K562 (cell line): ENCODE measurements at regions not wholly inside any gene's neighbourhood (a gene's known extent, or its start where the extent isn't known, plus 50 kb on each side); places are given as distances from the start of the nearest gene placed in this dataset.

Experiments used
- CHD4 ChIP-seq: fragments of 200-600 bp; sonication (generic); IDR thresholded peaks from 3 replicates; pipeline ENCODE4 v1.6.1; 2012; ENCODE audit warnings: low read depth, mild to moderate bottlenecking, mixed read lengths, low read length, inconsistent platforms; ENCODE audit not compliant: insufficient read depth, insufficient replicate concordance, poor library complexity, severe bottlenecking
- CTCF ChIP-seq, 3 experiments: IDR thresholded peaks in 2 of 3; conservative IDR thresholded peaks in 1 of 3; 2 replicates each; pipeline ENCODE4 v1.5.1; 2011 to 2012; ENCODE audit warnings: low read length in 3 of 3, mild to moderate bottlenecking in 3 of 3, control low read depth in 2 of 3, improper control_type of control experiment in 1 of 3, inconsistent platforms in 1 of 3, low read depth in 1 of 3, mixed read lengths in 1 of 3, moderate library complexity in 1 of 3; ENCODE audit not compliant: insufficient read depth in 2 of 3
- DEAF1 ChIP-seq: fragments of 450-650 bp; formaldehyde crosslinking; IDR thresholded peaks from 2 replicates; pipeline ENCODE4 v1.4.0; 2020; ENCODE audit warnings: mild to moderate bottlenecking, moderate library complexity
- ETV1 ChIP-seq: fragments of 450-650 bp; conservative IDR thresholded peaks from 2 replicates; pipeline ENCODE4 v1.6.1; 2016; ENCODE audit warnings: missing genetic modification characterization, control low read depth, low read depth, missing compliant biosample characterization
- NFIC ChIP-seq: fragments of 450-650 bp; IDR thresholded peaks from 2 replicates; pipeline ENCODE4 v1.6.1; 2017; ENCODE audit warnings: mild to moderate bottlenecking, inconsistent platforms
- NFIX ChIP-seq: fragments of 250-450 bp; sonication (Bioruptor Pico); IDR thresholded peaks from 2 replicates; pipeline ENCODE4 v1.4.0; 2020; ENCODE audit warnings: low read depth, mild to moderate bottlenecking, moderate library complexity
- RBM17 ChIP-seq: fragments of 200-400 bp; formaldehyde crosslinking; IDR thresholded peaks from 2 replicates; pipeline ENCODE4 v1.6.1; 2017; ENCODE audit warnings: low read depth, mild to moderate bottlenecking, low read length, borderline replicate concordance
- RCOR1 ChIP-seq, 2 experiments: IDR thresholded peaks; 2 replicates each; pipeline ENCODE4 v1.6.1; 2012; ENCODE audit warnings: low read depth in 2 of 2, low read length in 2 of 2, borderline replicate concordance in 1 of 2, improper control_type of control experiment in 1 of 2
- REST ChIP-seq, 2 experiments: fragments of 450-650 bp; formaldehyde crosslinking in 1 of 2; IDR thresholded peaks; 2 replicates each; pipeline versions ENCODE4 v1.4.0 to v1.6.1; 2014 to 2020; ENCODE audit warnings: mild to moderate bottlenecking in 2 of 2, borderline replicate concordance in 1 of 2, low read depth in 1 of 2
- SMC3 ChIP-seq: conservative IDR thresholded peaks from 2 replicates; pipeline ENCODE4 v1.6.1; 2011; ENCODE audit warnings: low read depth, low read length, improper control_type of control experiment; ENCODE audit not compliant: insufficient read depth
- TEAD4 ChIP-seq, 2 experiments: sonication (generic) in 1 of 2; formaldehyde crosslinking in 1 of 2; IDR thresholded peaks; 2 replicates each; pipeline versions ENCODE4 v1.6.1 to v1.8.0; 2012 to 2022; ENCODE audit warnings: borderline replicate concordance in 1 of 2, inconsistent platforms in 1 of 2, low read length in 1 of 2, mild to moderate bottlenecking in 1 of 2, missing genetic modification reagents in 1 of 2
- ZBTB43 ChIP-seq: sonication (generic); formaldehyde crosslinking; IDR thresholded peaks from 2 replicates; pipeline ENCODE4 v1.8.0; 2023; ENCODE audit warnings: mild to moderate bottlenecking, missing genetic modification reagents
- ZNF354B ChIP-seq: fragments of 250-450 bp; sonication (Bioruptor Pico); IDR thresholded peaks from 2 replicates; pipeline ENCODE4 v1.4.0; 2020
- ZNF77 ChIP-seq: fragments of 250-450 bp; sonication (Bioruptor Pico); IDR thresholded peaks from 2 replicates; pipeline ENCODE4 v1.5.0; 2020

- TF ChIP-seq RCOR1 (IDR thresholded peaks at IDR 0.05; ENCODE audit: borderline replicate concordance in 1 of 2, low read depth in 2 of 2, low read length in 2 of 2), result peak in 1 of 2 experiments; percentile 56; a peak in 1 of 4 replicates
- peak; percentile 68 to 78 (median 76) for TF ChIP-seq CTCF (IDR thresholded peaks at IDR 0.05 in 2 of 3, conservative IDR thresholded peaks at IDR 0.05 in 1 of 3; ENCODE audit: insufficient read depth in 2 of 3, low read depth in 1 of 3, low read length in 3 of 3)
- no peak for TF ChIP-seq NFIX (CRISPR knock-in tag)
- no peak for TF ChIP-seq RBM17
- no peak for TF ChIP-seq ZNF354B (CRISPR knock-in tag)
- TF ChIP-seq REST (IDR thresholded peaks at IDR 0.05; ENCODE audit: borderline replicate concordance), result peak; percentile 76
- no peak for TF ChIP-seq REST (CRISPR knock-in tag; IDR thresholded peaks at IDR 0.05; ENCODE audit: low read depth)
- 0 out of 2 replicates have a peak, but pooled peaks have one; percentile 9 for TF ChIP-seq TEAD4 (IDR thresholded peaks at IDR 0.05; ENCODE audit: low read length)
- TF ChIP-seq TEAD4 (CRISPR knock-in tag; IDR thresholded peaks at IDR 0.05; ENCODE audit: borderline replicate concordance), result no peak
- no peak for TF ChIP-seq ETV1 (tag)
- TF ChIP-seq ZBTB43 (CRISPR knock-in tag), result no peak
- no peak for TF ChIP-seq NFIC
- peak; percentile 89 for TF ChIP-seq SMC3
- TF ChIP-seq DEAF1, result peak; percentile 81
- TF ChIP-seq ZNF77 (CRISPR knock-in tag), result no peak
- TF ChIP-seq CHD4, result no peak
Measured at GRCh38 chr3:177777699-177778098, 580.4 kb upstream of the TBL1XR1 start (continued).
